Activated T-cell treated with anti-CD3 and anti-CD28 coated beads for 4 hours (primary cell): ENCODE measurements at regions not wholly inside any gene's neighbourhood (a gene's known extent, or its start where the extent isn't known, plus 50 kb on each side); places are given as distances from the start of the nearest gene placed in this dataset.
"Not testable (repeated sequence)": the region's sequence is repeated elsewhere in the genome, so short reads cannot be mapped to it uniquely, and the experiment has no call there.

Source experiments
- DNase-seq: peaks from one replicate; pipeline ENCODE4 v3.0.0-alpha.2; 2020

GRCh38 chr3:26078539-26078938 lies 288.6 kb downstream of the OXSM start:
- no peak for DNase-seq

- no peak for DNase-seq
These were observed 291.3 kb downstream of the OXSM start for GRCh38 chr3:26081166-26081565.

- DNase-seq: no peak
These were observed 291.9 kb downstream of the OXSM start for GRCh38 chr3:26081806-26082205.

- no peak for DNase-seq
These were observed 293.0 kb downstream of the OXSM start for GRCh38 chr3:26082911-26083310.

GRCh38 chr3:26084629-26085028 lies 294.7 kb downstream of the OXSM start:
- DNase-seq: no peak

- no peak for DNase-seq
These were observed 297.9 kb downstream of the OXSM start for GRCh38 chr3:26087751-26088150.

GRCh38 chr3:26089249-26089648 lies 299.4 kb downstream of the OXSM start:
- DNase-seq: no peak

- no peak for DNase-seq
These were observed 300.7 kb downstream of the OXSM start for GRCh38 chr3:26090589-26090988.

GRCh38 chr3:26091096-26091495 lies 301.2 kb downstream of the OXSM start:
- no peak for DNase-seq

- DNase-seq: no peak
These were observed 301.7 kb downstream of the OXSM start for GRCh38 chr3:26091626-26092025.

- DNase-seq: not testable (repeated sequence)
These were observed 307.2 kb downstream of the OXSM start for GRCh38 chr3:26097111-26097510.

- DNase-seq: no peak
These were observed 309.8 kb downstream of the OXSM start for GRCh38 chr3:26099692-26100091.

GRCh38 chr3:26100176-26100575 lies 310.3 kb downstream of the OXSM start:
- no peak for DNase-seq

- DNase-seq: no peak
These were observed 312.5 kb downstream of the OXSM start for GRCh38 chr3:26102376-26102775.

- no peak for DNase-seq
These were observed 315.0 kb downstream of the OXSM start for GRCh38 chr3:26104851-26105251.

- no peak for DNase-seq
These were observed 315.4 kb downstream of the OXSM start for GRCh38 chr3:26105261-26105660.

- no peak for DNase-seq
These were observed 316.3 kb downstream of the OXSM start for GRCh38 chr3:26106228-26106627.

GRCh38 chr3:26108846-26109489 lies 319.1 kb downstream of the OXSM start:
- no peak for DNase-seq

- no peak for DNase-seq
These were observed 325.0 kb downstream of the OXSM start for GRCh38 chr3:26114851-26115250.

- no peak for DNase-seq
These were observed 328.3 kb downstream of the OXSM start for GRCh38 chr3:26118165-26118564.

GRCh38 chr3:26132942-26133341 lies 343.1 kb downstream of the OXSM start:
- DNase-seq: no peak

- DNase-seq: no peak
These were observed 351.4 kb downstream of the OXSM start for GRCh38 chr3:26141296-26141695.

GRCh38 chr3:26145769-26146168 lies 355.9 kb downstream of the OXSM start:
- DNase-seq: no peak

- DNase-seq: not testable (repeated sequence)
These were observed 367.5 kb downstream of the OXSM start for GRCh38 chr3:26157428-26157827.

- DNase-seq: no peak
These were observed 381.1 kb downstream of the OXSM start for GRCh38 chr3:26171006-26171405.

GRCh38 chr3:26191556-26191955 lies 401.7 kb downstream of the OXSM start:
- DNase-seq: no peak
